ENCODE measurements at regions not wholly inside any gene's neighbourhood (a gene's known extent, or its start where the extent isn't known, plus 50 kb on each side); places are given as distances from the start of the nearest gene placed in this dataset.

DNA sequence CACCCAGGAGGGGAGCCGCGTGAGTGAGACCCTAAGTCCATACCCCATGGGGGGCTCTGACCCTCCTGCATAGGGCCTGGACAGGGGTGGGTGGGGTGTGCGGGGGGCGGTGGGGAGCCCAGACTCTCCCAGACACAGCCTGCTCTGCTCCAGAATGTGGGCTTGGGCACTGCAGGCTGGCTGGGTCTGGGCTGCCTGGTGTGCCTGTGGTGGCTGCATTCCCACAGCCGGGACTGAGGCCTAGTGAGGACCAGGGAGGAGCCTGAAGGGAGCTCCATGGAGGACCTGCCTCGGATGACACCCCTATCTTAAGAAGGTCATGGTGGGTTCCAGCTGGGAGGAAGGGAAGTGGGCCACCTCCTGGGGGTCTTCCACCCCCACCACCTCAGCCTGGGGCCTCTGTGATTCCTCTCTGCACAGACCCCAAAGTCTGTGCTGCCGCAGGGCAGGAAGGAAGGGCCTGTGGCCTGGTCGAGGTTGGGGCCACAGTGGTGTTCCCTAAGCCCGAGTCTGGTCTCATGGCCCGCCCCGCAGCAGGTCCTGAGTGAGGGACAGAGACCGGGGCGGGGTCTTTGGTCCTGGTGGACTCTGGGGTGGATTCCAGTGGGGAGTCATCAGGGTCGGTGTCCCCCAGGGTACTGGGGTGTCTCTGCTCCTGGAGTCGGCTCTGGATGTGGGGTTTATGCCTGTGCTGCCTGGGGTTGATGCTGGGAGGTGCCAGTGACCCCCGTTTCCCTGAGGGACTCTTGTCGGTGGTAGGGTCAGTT, 392.3 kb downstream of the TMEM121 start:
- H3K23ac ChIP-seq (ENCODE audit: insufficient read length), result no peak overlapping the region
- TF ChIP-seq CHD2 (IDR thresholded peaks at IDR 0.05; ENCODE audit: low read length), result no peak
- TF ChIP-seq TCF12 (IDR thresholded peaks at IDR 0.05; ENCODE audit: low read depth, low read length), result no peak
- no peak for TF ChIP-seq NRF1 (IDR thresholded peaks at IDR 0.05; ENCODE audit: low read depth, low read length)
- TF ChIP-seq EP300 (IDR thresholded peaks at IDR 0.05; ENCODE audit: borderline replicate concordance in 1 of 2, low read depth in 2 of 2, low read length in 2 of 2), result no peak
- no peak for TF ChIP-seq CEBPB (IDR thresholded peaks at IDR 0.05; ENCODE audit: low read depth, low read length)
- no peak for TF ChIP-seq PHF8 (conservative IDR thresholded peaks at IDR 0.05; ENCODE audit: low read depth, low read length)
- WGBS, 2 experiments (ENCODE audit: extremely low coverage in 1 of 2, insufficient coverage in 1 of 2, insufficient read length in 1 of 2, insufficient replicate concordance in 2 of 2, low coverage in 1 of 2, low lambda C conversion rate in 2 of 2, missing lambda C conversion rate in 1 of 2), result 73% methylated on average over 12 of the region's 17 CpGs; no CpG with 5 or more reads in 1 of the 2 experiments
- ChIA-PET POLR2A (ENCODE audit: partially characterized antibody) (no interaction called here), CTCF (ENCODE audit: partially characterized antibody) (no interaction called here)
- H4K8ac ChIP-seq (ENCODE audit: extremely low read depth, insufficient read depth, low read length), result no peak overlapping the region
- no peak overlapping the region for H2BK20ac ChIP-seq (ENCODE audit: low read length)
- no peaks in the 10 kb centered on the region for H3K27me3 ChIP-seq (replicated peaks in 1 of 4; ENCODE audit: control insufficient read depth in 3 of 4, extremely low read depth in 1 of 4, insufficient read depth in 3 of 4, low read length in 3 of 4)
- no peak overlapping the region for H2AK5ac ChIP-seq (ENCODE audit: low read depth, low read length)
- DNase-seq (ENCODE audit: low read depth in 1 of 2, low spot score in 2 of 2) (no peak), FAIRE-seq (no peak)
- no peak overlapping the region for H4K5ac ChIP-seq (ENCODE audit: insufficient read length, low read depth, low read length)
- H4K20me1 ChIP-seq (replicated peaks in 1 of 2; ENCODE audit: control insufficient read depth in 1 of 2, insufficient read depth in 2 of 2, low read length in 2 of 2), result no peaks in the 10 kb centered on the region
- H3K4me2 ChIP-seq (ENCODE audit: insufficient read depth in 1 of 2, low read depth in 2 of 2, low read length in 2 of 2), result no peak overlapping the region
- no peak overlapping the region for H2BK12ac ChIP-seq (ENCODE audit: low read depth, low read length)
- no peak overlapping the region for H4K91ac ChIP-seq (replicated peaks; ENCODE audit: insufficient read length, low read length)
- no peak overlapping the region for H3K27ac ChIP-seq (ENCODE audit: low read depth, low read length)
- no peaks in the 10 kb centered on the region for H3K23me2 ChIP-seq (ENCODE audit: low read depth, low read length)
- no peak overlapping the region for H3K4me3 ChIP-seq (ENCODE audit: extremely low read depth in 1 of 4, insufficient read depth in 2 of 4, low read depth in 3 of 4, low read length in 4 of 4)
- no peaks in the 10 kb centered on the region for H3K79me2 ChIP-seq (ENCODE audit: control insufficient read depth in 1 of 2, insufficient read depth in 2 of 2, low read length in 2 of 2)
- no peaks in the 10 kb centered on the region for H3K36me3 ChIP-seq (ENCODE audit: control insufficient read depth in 2 of 4, insufficient read depth in 4 of 4, low read length in 3 of 4)
- no peak overlapping the region for H2BK15ac ChIP-seq (ENCODE audit: low read length)
- no peak overlapping the region for H3K14ac ChIP-seq (ENCODE audit: insufficient read length)
- no peaks in the 10 kb centered on the region for H3K4me1 ChIP-seq (replicated peaks in 1 of 4; ENCODE audit: control insufficient read depth in 3 of 4, insufficient read depth in 4 of 4, low read length in 3 of 4)
- H2BK120ac ChIP-seq (replicated peaks; ENCODE audit: low read depth, low read length), result no peak overlapping the region
- H3K79me1 ChIP-seq (ENCODE audit: low read depth, low read length), result no peaks in the 10 kb centered on the region
- H2BK5ac ChIP-seq (ENCODE audit: low read depth, low read length), result no peak overlapping the region
- no peak overlapping the region for H3K56ac ChIP-seq (replicated peaks; ENCODE audit: insufficient read length, low read depth, low read length)
- H3K9me3 ChIP-seq (ENCODE audit: insufficient read depth in 2 of 2, low read depth in 1 of 2, low read length in 1 of 2), result peaks cover 47 to 93% of the 10 kb centered on the region in 2 experiments
- H3K18ac ChIP-seq (ENCODE audit: extremely low read depth, low read length), result no peak overlapping the region
- H2AFZ ChIP-seq (ENCODE audit: low read length), result no peak overlapping the region
- no peak overlapping the region for H3K9ac ChIP-seq (replicated peaks in 1 of 4; ENCODE audit: extremely low read depth in 1 of 4, low read depth in 3 of 4, low read length in 3 of 4)
- no peak overlapping the region for H3K4ac ChIP-seq (replicated peaks; ENCODE audit: insufficient read length, low read depth, low read length)

Data from H1 (cell line).